HCT116 (cell line): ENCODE measurements at regions not wholly inside any gene's neighbourhood (a gene's known extent, or its start where the extent isn't known, plus 50 kb on each side); places are given as distances from the start of the nearest gene placed in this dataset.

Source experiments
- CBX3 ChIP-seq: IDR thresholded peaks from 2 replicates; pipeline ENCODE4 v1.6.1; 2012; ENCODE audit warnings: low read depth
- CTCF ChIP-seq, 3 experiments: fragments of 200-600 bp in 1 of 3; sonication (generic) in 1 of 3; IDR thresholded peaks in 2 of 3; conservative IDR thresholded peaks in 1 of 3; 2 replicates each; pipeline ENCODE4 v1.5.1; 2012 to 2017; ENCODE audit warnings: low read depth in 2 of 3, low read length in 2 of 3, antibody characterized with exemption in 1 of 3, borderline replicate concordance in 1 of 3, control low read depth in 1 of 3, mild to moderate bottlenecking in 1 of 3, mixed read lengths in 1 of 3, mixed run types in 1 of 3, moderate library complexity in 1 of 3; ENCODE audit not compliant: insufficient read depth in 1 of 3
- EGR1 ChIP-seq: IDR thresholded peaks from 2 replicates; pipeline ENCODE4 v1.6.1; 2012; ENCODE audit warnings: low read depth
- EZH2 ChIP-seq: fragments of 200-600 bp; sonication (generic); IDR thresholded peaks from 2 replicates; pipeline ENCODE4 v1.6.1; 2017; ENCODE audit warnings: antibody characterized with exemption, mixed run types
- EZH2phosphoT487 ChIP-seq: fragments of 200-600 bp; IDR thresholded peaks from 2 replicates; pipeline ENCODE4 v1.6.1; 2018; ENCODE audit warnings: antibody characterized with exemption, borderline replicate concordance
- JUND ChIP-seq: IDR thresholded peaks from 2 replicates; pipeline ENCODE4 v1.6.1; 2012
- POLR2A ChIP-seq: IDR thresholded peaks from 2 replicates; pipeline ENCODE4 v1.7.0; 2011; ENCODE audit warnings: borderline replicate concordance; ENCODE audit not compliant: insufficient read depth, insufficient read length; ENCODE audit errors: extremely low read depth
- POLR2AphosphoS5 ChIP-seq: IDR thresholded peaks from 2 replicates; pipeline ENCODE4 v1.6.1; 2011; ENCODE audit warnings: mild to moderate bottlenecking, low read depth, low read length, moderate library complexity
- RAD21 ChIP-seq: IDR thresholded peaks from 2 replicates; pipeline ENCODE4 v1.6.1; 2012; ENCODE audit warnings: low read depth, mild to moderate bottlenecking
- REST ChIP-seq: IDR thresholded peaks from 2 replicates; pipeline ENCODE4 v1.6.1; 2012; ENCODE audit warnings: low read depth
- YY1 ChIP-seq: IDR thresholded peaks from 2 replicates; pipeline ENCODE4 v1.6.1; 2011; ENCODE audit warnings: low read length, low read depth, moderate library complexity, mild to moderate bottlenecking; ENCODE audit not compliant: insufficient replicate concordance; ENCODE audit errors: extremely low read depth
- ZNF274 ChIP-seq: fragments of 200-500 bp; sonication (Bioruptor generic); IDR thresholded peaks from 2 replicates; pipeline ENCODE4 v1.6.1; 2014; ENCODE audit warnings: mild to moderate bottlenecking, low read depth, low read length, inconsistent platforms

- TF ChIP-seq CTCF (IDR thresholded peaks at IDR 0.05 in 2 of 3, conservative IDR thresholded peaks at IDR 0.05 in 1 of 3; ENCODE audit: borderline replicate concordance in 1 of 3, insufficient read depth in 1 of 3, low read depth in 2 of 3, low read length in 2 of 3) (no peak), EZH2 (no peak), RAD21 (no peak), POLR2A (no peak), EGR1 (no peak), POLR2AphosphoS5 (no peak), JUND (no peak), YY1 (no peak), EZH2phosphoT487 (no peak), REST (no peak), CBX3 (no peak), ZNF274 (no peak)
Measured at GRCh38 chr3:72033666-72034428, 248.9 kb upstream of the PROK2 start.
